Keratinocyte (primary cell): ENCODE measurements at regions not wholly inside any gene's neighbourhood (a gene's known extent, or its start where the extent isn't known, plus 50 kb on each side); places are given as distances from the start of the nearest gene placed in this dataset.

Source experiments
- DNase-seq: peaks from one replicate; pipeline ENCODE4 v3.0.0-alpha.2; 2011; ENCODE audit warnings: low read depth, missing footprints, low spot score
- FAIRE-seq: peaks from 2 replicates; lab custom pipeline; 2011; peaks lifted over from hg19 to GRCh38; lab: Jason Lieb, UNC
- H2AFZ ChIP-seq: 2 replicates; pipeline ENCODE4 v1.6.0; 2012; ENCODE audit warnings: low read length, control low read depth, inconsistent platforms; ENCODE audit not compliant: control insufficient read depth
- H3K27ac ChIP-seq: 2 replicates; pipeline ENCODE4 v1.5.1; 2011; ENCODE audit warnings: low read length; ENCODE audit not compliant: control insufficient read depth, insufficient read depth
- H3K27me3 ChIP-seq: 3 replicates; pipeline ENCODE4 v1.6.0; 2011; ENCODE audit warnings: low read length; ENCODE audit not compliant: control insufficient read depth, insufficient read depth; ENCODE audit errors: extremely low read depth
- H3K36me3 ChIP-seq, 2 experiments: 2 replicates in 1 of 2; 3 replicates in 1 of 2; pipeline ENCODE4 v1.5.1; 2011; ENCODE audit warnings: low read length in 2 of 2, mild to moderate bottlenecking in 1 of 2; ENCODE audit not compliant: control insufficient read depth in 2 of 2, insufficient read depth in 2 of 2; ENCODE audit errors: extremely low read depth in 1 of 2
- H3K4me1 ChIP-seq: 3 replicates; pipeline ENCODE4 v1.5.1; 2011; ENCODE audit warnings: low read length; ENCODE audit not compliant: control insufficient read depth, insufficient read depth; ENCODE audit errors: extremely low read depth
- H3K4me2 ChIP-seq: 3 replicates; pipeline ENCODE4 v1.6.0; 2011; ENCODE audit warnings: low read depth, low read length; ENCODE audit not compliant: control insufficient read depth, insufficient read depth; ENCODE audit errors: extremely low read depth
- H3K4me3 ChIP-seq, 3 experiments: fragments of 200-600 bp in 1 of 3; sonication (generic) in 1 of 3; 2 replicates in 2 of 3; 3 replicates in 1 of 3; pipeline ENCODE4 v1.5.1; 2011 to 2016; ENCODE audit warnings: low read length in 3 of 3, mild to moderate bottlenecking in 3 of 3, control low read depth in 2 of 3, inconsistent platforms in 1 of 3, low read depth in 1 of 3, mixed read lengths in 1 of 3, mixed run types in 1 of 3, moderate library complexity in 1 of 3; ENCODE audit not compliant: control insufficient read depth in 2 of 3, insufficient read depth in 2 of 3; ENCODE audit errors: extremely low read depth in 1 of 3
- H3K79me2 ChIP-seq: 2 replicates; pipeline ENCODE4 v1.6.0; 2012; ENCODE audit warnings: low read length; ENCODE audit not compliant: control insufficient read depth, insufficient read depth
- H3K9ac ChIP-seq: 3 replicates; pipeline ENCODE4 v1.6.0; 2011; ENCODE audit warnings: low read length; ENCODE audit not compliant: control insufficient read depth, insufficient read depth; ENCODE audit errors: extremely low read depth
- H3K9me1 ChIP-seq: 3 replicates; pipeline ENCODE4 v1.6.0; 2011; ENCODE audit warnings: low read length; ENCODE audit not compliant: control insufficient read depth, insufficient read depth; ENCODE audit errors: extremely low read depth
- H3K9me3 ChIP-seq: 2 replicates; pipeline ENCODE4 v1.5.1; 2012; ENCODE audit warnings: low read depth, low read length; ENCODE audit not compliant: control insufficient read depth
- H4K20me1 ChIP-seq: 3 replicates; pipeline ENCODE4 v1.6.0; 2011; ENCODE audit warnings: low read length; ENCODE audit not compliant: control insufficient read depth, insufficient read depth; ENCODE audit errors: extremely low read depth
- EZH2 ChIP-seq: IDR thresholded peaks from one replicate; pipeline ENCODE4 v1.6.1; 2012; ENCODE audit warnings: inconsistent platforms, mild to moderate bottlenecking, low read length, moderate library complexity
- dilution Hi-C: fragments of 300-500 bp; cut with MboI; formaldehyde crosslinking; loops from one replicate; pipeline ENCODE4 v1.7.0; 2020; ENCODE audit warnings: low sequenced_read_pairs; ENCODE audit not compliant: extremely low pct_ligation_motif_present
- TF ChIP-seq, protein P1 (sequence below), 3 experiments: IDR thresholded peaks in 1 of 3; conservative IDR thresholded peaks in 1 of 3; optimal IDR thresholded peaks in 1 of 3; 2 replicates in 2 of 3; 3 replicates in 1 of 3; pipeline versions ENCODE3 to v1.5.1; 2011; ENCODE audit warnings: low read length in 3 of 3, mild to moderate bottlenecking in 3 of 3, moderate library complexity in 2 of 3, control low read depth in 1 of 3, inconsistent platforms in 1 of 3; ENCODE audit not compliant: insufficient read depth in 2 of 3; ENCODE audit errors: extremely low read depth in 1 of 3

DNA sequence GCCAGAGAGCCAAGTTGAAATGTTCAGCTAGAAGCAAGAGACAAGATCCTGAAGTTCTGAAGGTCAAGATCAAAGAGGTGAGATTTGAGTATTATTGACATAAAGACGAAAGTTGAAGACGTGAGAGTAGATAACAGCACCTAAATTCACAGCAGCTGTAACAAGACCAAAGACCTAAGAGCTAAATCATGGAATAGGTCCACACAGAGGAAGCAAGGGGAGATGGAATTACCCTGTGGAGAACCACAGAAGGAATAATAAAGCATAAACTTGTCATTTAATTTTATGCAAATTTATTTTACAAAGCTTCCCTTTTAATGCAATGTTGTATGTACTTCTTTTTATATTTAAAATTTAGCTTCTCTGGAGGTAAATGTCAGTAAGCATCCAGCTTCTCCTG is 523.7 kb downstream of the NR2F1-AS1 start:
- H2AFZ ChIP-seq: no peak overlapping the region
- DNase-seq (no peak), FAIRE-seq (no peak)
- H3K9me1 ChIP-seq: no peaks in the 10 kb centered on the region
- no peak overlapping the region for H3K27ac ChIP-seq
- no peaks in the 10 kb centered on the region for H4K20me1 ChIP-seq
- no peak overlapping the region for H3K4me3 ChIP-seq
- no peaks in the 10 kb centered on the region for H3K27me3 ChIP-seq
- H3K9me3 ChIP-seq: no peaks in the 10 kb centered on the region
- H3K4me1 ChIP-seq: no peaks in the 10 kb centered on the region
- no peaks in the 10 kb centered on the region for H3K36me3 ChIP-seq
- dilution Hi-C loops: no loop called here
- H3K4me2 ChIP-seq: no peak overlapping the region
- H3K79me2 ChIP-seq: no peaks in the 10 kb centered on the region
- no peak overlapping the region for H3K9ac ChIP-seq
- TF ChIP-seq EZH2: no peak
- TF ChIP-seq, protein P1, sequence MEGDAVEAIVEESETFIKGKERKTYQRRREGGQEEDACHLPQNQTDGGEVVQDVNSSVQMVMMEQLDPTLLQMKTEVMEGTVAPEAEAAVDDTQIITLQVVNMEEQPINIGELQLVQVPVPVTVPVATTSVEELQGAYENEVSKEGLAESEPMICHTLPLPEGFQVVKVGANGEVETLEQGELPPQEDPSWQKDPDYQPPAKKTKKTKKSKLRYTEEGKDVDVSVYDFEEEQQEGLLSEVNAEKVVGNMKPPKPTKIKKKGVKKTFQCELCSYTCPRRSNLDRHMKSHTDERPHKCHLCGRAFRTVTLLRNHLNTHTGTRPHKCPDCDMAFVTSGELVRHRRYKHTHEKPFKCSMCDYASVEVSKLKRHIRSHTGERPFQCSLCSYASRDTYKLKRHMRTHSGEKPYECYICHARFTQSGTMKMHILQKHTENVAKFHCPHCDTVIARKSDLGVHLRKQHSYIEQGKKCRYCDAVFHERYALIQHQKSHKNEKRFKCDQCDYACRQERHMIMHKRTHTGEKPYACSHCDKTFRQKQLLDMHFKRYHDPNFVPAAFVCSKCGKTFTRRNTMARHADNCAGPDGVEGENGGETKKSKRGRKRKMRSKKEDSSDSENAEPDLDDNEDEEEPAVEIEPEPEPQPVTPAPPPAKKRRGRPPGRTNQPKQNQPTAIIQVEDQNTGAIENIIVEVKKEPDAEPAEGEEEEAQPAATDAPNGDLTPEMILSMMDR (optimal IDR thresholded peaks at IDR 0.05 in 1 of 3, IDR thresholded peaks at IDR 0.05 in 1 of 3, conservative IDR thresholded peaks at IDR 0.05 in 1 of 3; ENCODE audit: extremely low read depth in 1 of 3, insufficient read depth in 2 of 3, low read length in 3 of 3): no peak

DNA sequence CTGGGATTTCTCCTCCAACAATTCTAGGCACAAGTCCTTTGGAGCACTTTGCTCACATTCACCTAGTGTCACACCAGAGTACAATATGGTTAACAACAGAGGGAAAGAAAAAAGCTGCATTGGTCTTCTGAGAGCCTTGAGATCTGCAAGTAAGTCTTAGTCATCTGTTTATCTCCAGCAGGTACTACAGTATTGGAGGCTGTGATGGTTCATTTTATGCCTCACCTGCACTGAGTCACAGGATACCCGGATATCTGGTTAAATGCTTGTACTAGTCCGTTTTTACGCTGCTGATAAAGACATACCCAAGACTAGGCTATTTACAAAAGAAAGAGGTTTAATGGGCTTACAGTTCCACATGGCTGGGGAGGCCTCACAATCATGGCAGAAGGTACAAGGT is 525.0 kb downstream of the NR2F1-AS1 start:
- dilution Hi-C loops: no loop called here
- Histone ChIP-seq H3K9ac (no peak overlapping the region), H3K27me3 (no peaks in the 10 kb centered on the region), H3K4me1 (no peaks in the 10 kb centered on the region), H3K36me3 (no peaks in the 10 kb centered on the region), H3K27ac (no peak overlapping the region), H3K4me2 (no peak overlapping the region), H4K20me1 (no peaks in the 10 kb centered on the region), H3K9me3 (no peaks in the 10 kb centered on the region), H3K79me2 (no peaks in the 10 kb centered on the region), H3K9me1 (no peaks in the 10 kb centered on the region), H2AFZ (no peak overlapping the region), H3K4me3 (no peak overlapping the region)
- FAIRE-seq (no peak), DNase-seq (no peak)
- TF ChIP-seq EZH2: no peak

DNA sequence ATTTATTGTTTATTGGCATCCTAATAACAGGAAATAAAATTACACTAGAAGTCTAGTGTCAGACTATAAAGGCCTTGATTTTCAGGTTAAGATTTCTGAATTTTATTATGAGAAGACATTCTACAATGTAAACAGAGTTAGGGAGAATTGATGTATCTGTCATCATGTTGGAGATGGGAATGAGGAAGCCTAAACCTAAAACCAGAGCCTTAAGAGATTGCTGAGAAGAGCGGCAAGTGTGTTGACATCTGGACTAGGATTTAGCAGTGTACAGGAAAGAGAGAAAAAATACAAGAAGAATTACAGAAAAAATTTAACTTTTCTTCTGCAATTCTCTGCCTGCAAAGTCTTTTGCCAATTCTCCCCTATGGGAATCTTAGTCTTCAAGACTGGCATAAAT is 525.5 kb downstream of the NR2F1-AS1 start:
- H3K9me1 ChIP-seq: no peaks in the 10 kb centered on the region
- dilution Hi-C loops: no loop called here
- no peaks in the 10 kb centered on the region for H3K79me2 ChIP-seq
- H3K4me3 ChIP-seq: no peak overlapping the region
- no peak for FAIRE-seq
- H3K9ac ChIP-seq: no peak overlapping the region
- H3K27me3 ChIP-seq: no peaks in the 10 kb centered on the region
- no peaks in the 10 kb centered on the region for H4K20me1 ChIP-seq
- H2AFZ ChIP-seq: no peak overlapping the region
- no peak overlapping the region for H3K4me2 ChIP-seq
- H3K27ac ChIP-seq: no peak overlapping the region
- no peak for DNase-seq
- TF ChIP-seq EZH2: no peak
- TF ChIP-seq, protein P1 (optimal IDR thresholded peaks at IDR 0.05 in 1 of 3, IDR thresholded peaks at IDR 0.05 in 1 of 3, conservative IDR thresholded peaks at IDR 0.05 in 1 of 3; ENCODE audit: extremely low read depth in 1 of 3, insufficient read depth in 2 of 3, low read length in 3 of 3): no peak
- H3K4me1 ChIP-seq: no peaks in the 10 kb centered on the region
- no peaks in the 10 kb centered on the region for H3K36me3 ChIP-seq
- no peaks in the 10 kb centered on the region for H3K9me3 ChIP-seq
